CD4-positive, CD25-positive, alpha-beta regulatory T cell (primary cell): ENCODE measurements at regions not wholly inside any gene's neighbourhood (a gene's known extent, or its start where the extent isn't known, plus 50 kb on each side); places are given as distances from the start of the nearest gene placed in this dataset.
"Not testable (repeated sequence)": the region's sequence is repeated elsewhere in the genome, so short reads cannot be mapped to it uniquely, and the experiment has no call there.

Experiments
- ATAC-seq, 2 donors: fragments of 150-1000 bp; cut with Tn5 transposase; one replicate each; pipeline ENCODE4 v1.10.0; 2021; ENCODE audit warnings: low read depth in 2 of 2, moderate number of reproducible peaks in 2 of 2, moderate library complexity in 1 of 2
- DNase-seq, 3 donors: peaks; one replicate each; pipeline versions ENCODE4 v3.0.0 to v3.0.0-alpha.2; 2012 to 2022; ENCODE audit warnings: mixed read lengths in 1 of 3
- H3K27ac ChIP-seq: one replicate; pipeline ENCODE4 v1.7.0; 2013; ENCODE audit warnings: mild to moderate bottlenecking, low read length; ENCODE audit not compliant: insufficient read depth, poor library complexity, severe bottlenecking
- H3K27me3 ChIP-seq: one replicate; pipeline ENCODE4 v1.7.0; 2013; ENCODE audit warnings: low read length; ENCODE audit not compliant: control insufficient read depth, insufficient read depth
- H3K36me3 ChIP-seq: one replicate; pipeline ENCODE4 v1.7.0; 2013; ENCODE audit warnings: mild to moderate bottlenecking, low read length, moderate library complexity; ENCODE audit not compliant: control insufficient read depth, insufficient read depth
- H3K4me1 ChIP-seq: 2 replicates; pipeline ENCODE4 v1.7.0; 2013; ENCODE audit warnings: mild to moderate bottlenecking, low read length; ENCODE audit not compliant: insufficient read depth, control insufficient read depth, poor library complexity, severe bottlenecking
- H3K4me3 ChIP-seq: one replicate; pipeline ENCODE4 v1.7.0; 2013; ENCODE audit warnings: low read depth, mild to moderate bottlenecking, low read length, moderate library complexity
- H3K9me3 ChIP-seq, 2 experiments: 1 replicate in 1 of 2; 2 replicates in 1 of 2; pipeline ENCODE4 v1.7.0; 2013; ENCODE audit warnings: low read length in 2 of 2, mild to moderate bottlenecking in 1 of 2, moderate library complexity in 1 of 2; ENCODE audit not compliant: control insufficient read depth in 2 of 2
- H3K27ac Mint-ChIP-seq, 3 donors: one replicate each; pipeline ENCODE4 v1.8.0; 2020 to 2022; ENCODE audit warnings: mild to moderate bottlenecking in 3 of 3, mixed read lengths in 3 of 3, moderate library complexity in 2 of 3
- H3K27me3 Mint-ChIP-seq: one replicate; pipeline ENCODE4 v1.8.0; 2022; ENCODE audit warnings: mild to moderate bottlenecking, mixed read lengths
- H3K36me3 Mint-ChIP-seq: one replicate; pipeline ENCODE4 v1.8.0; 2020; ENCODE audit warnings: mixed read lengths
- H3K4me1 Mint-ChIP-seq, 4 donors: one replicate each; pipeline ENCODE4 v1.8.0; 2020 to 2022; ENCODE audit warnings: mixed read lengths in 4 of 4, mild to moderate bottlenecking in 1 of 4
- H3K4me3 Mint-ChIP-seq, 4 donors: one replicate each; pipeline ENCODE4 v1.8.0; 2020 to 2022; ENCODE audit warnings: mild to moderate bottlenecking in 4 of 4, mixed read lengths in 4 of 4, moderate library complexity in 3 of 4
- H3K9me3 Mint-ChIP-seq, 7 donors: one replicate each; pipeline ENCODE4 v1.8.0; 2020 to 2022; ENCODE audit warnings: mixed read lengths in 7 of 7, mild to moderate bottlenecking in 3 of 7, moderate library complexity in 2 of 7

DNA sequence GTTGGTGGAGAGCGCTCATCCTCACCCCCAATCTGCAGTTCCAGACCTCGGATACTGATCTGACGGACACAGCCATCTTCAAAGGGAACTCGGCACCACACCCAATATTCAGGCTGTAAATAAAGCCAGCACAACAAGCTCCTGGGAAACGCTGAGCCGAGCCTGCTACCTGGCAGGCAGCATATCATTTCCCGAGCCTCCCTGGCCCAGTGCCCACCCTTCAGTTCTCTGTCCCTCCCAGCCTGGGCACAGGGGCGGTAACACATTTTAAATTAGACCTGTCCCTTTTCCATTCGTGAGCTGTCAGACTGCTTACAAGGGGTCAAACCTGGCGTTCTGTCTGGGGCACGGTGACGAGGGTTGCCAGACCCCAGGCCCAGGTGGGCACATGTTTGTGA lies 250.5 kb downstream of the ARHGAP12 start:
- H3K4me1 Mint-ChIP-seq = no peaks in the 10 kb centered on the region
- ATAC-seq (no peak), DNase-seq (no peak)
- H3K27me3 Mint-ChIP-seq = peaks cover 4% of the 10 kb centered on the region
- no peaks in the 10 kb centered on the region for H3K36me3 ChIP-seq
- no peaks in the 10 kb centered on the region for H3K4me1 ChIP-seq
- H3K9me3 Mint-ChIP-seq = peaks cover 0 to 18% (median 7%) of the 10 kb centered on the region in 7 donors
- H3K27ac Mint-ChIP-seq = no peak overlapping the region
- peaks cover 6 to 12% of the 10 kb centered on the region in 2 experiments for H3K9me3 ChIP-seq
- no peak overlapping the region for H3K4me3 ChIP-seq
- H3K4me3 Mint-ChIP-seq = no peak overlapping the region
- no peaks in the 10 kb centered on the region for H3K27me3 ChIP-seq
- H3K27ac ChIP-seq = no peak overlapping the region
- no peaks in the 10 kb centered on the region for H3K36me3 Mint-ChIP-seq

DNA sequence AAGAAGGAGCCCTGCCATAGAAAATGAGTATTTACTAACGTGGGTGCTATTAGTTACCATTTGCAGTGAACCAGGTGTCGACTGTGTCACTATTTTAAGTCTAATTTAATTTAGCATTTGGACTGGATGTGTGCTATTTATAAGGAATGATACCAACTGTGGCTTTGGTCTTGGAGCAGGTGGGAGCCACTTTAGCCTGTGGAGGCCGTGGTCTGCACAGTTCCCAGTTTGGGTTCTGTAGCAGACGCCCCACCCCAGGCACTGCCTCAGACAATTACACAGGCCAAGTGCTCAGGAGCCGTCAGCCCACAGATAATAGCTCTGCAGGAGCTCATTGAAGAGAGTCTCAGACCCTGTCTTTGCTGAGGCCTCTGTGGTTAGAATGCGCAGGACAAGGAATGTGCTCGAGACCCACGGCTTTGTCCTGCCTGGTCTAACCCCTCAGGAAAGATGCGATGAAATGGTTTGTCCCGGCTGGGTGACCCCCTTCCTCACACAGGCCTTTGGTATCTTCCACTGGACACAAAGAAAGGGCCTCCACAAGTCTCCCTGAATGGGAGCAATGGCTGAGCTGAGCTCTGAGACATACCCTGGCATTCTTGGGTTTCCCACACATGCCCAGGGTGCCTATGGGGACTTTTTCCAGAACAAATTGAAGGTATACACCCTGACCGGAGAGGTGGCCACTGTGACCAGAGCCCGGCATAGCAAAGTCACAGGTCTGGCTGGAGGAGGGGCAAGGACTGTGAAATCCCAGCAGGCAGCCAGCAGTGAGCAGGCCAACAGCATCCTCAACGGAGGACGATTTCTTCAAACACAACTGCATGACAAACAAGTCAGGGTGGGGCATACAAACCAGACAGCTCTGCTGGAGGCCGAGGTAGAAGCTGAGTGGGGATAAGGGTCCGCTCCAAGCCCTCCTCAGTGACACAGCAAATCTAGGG lies 251.2 kb downstream of the ARHGAP12 start:
- no peaks in the 10 kb centered on the region for H3K36me3 ChIP-seq
- H3K4me3 ChIP-seq = no peak overlapping the region
- H3K27ac ChIP-seq = no peak overlapping the region
- no peak overlapping the region for H3K4me3 Mint-ChIP-seq
- H3K4me1 ChIP-seq = no peaks in the 10 kb centered on the region
- H3K27me3 Mint-ChIP-seq = peaks cover 6% of the 10 kb centered on the region
- ATAC-seq (no peak), DNase-seq (no peak)
- peaks cover 0 to 2% (median 0%) of the 10 kb centered on the region in 4 donors for H3K4me1 Mint-ChIP-seq
- no peaks in the 10 kb centered on the region for H3K36me3 Mint-ChIP-seq
- H3K9me3 ChIP-seq = peaks cover 0 to 9% of the 10 kb centered on the region in 2 experiments
- H3K9me3 Mint-ChIP-seq = peaks cover 0 to 15% (median 7%) of the 10 kb centered on the region in 7 donors
- no peak overlapping the region for H3K27ac Mint-ChIP-seq
- H3K27me3 ChIP-seq = no peaks in the 10 kb centered on the region

DNA sequence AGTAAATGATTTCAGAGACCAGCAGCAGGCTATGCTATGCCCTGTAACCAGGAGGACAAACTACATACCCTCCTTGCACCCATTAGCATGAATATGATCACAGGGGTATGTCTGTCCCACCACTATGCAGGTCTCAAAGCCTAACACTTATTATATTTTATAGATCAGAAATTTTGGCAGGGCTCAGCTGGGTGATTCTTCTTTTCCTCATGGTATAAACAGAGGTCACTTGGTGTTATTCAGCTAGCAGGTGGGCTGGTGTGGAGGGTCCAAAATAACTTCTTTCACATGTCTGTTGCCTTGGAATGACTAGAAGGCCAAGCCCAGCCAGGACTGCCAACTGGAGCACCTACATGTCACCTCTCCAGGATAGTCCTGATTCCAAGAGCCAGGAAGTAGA lies 252.9 kb downstream of the ARHGAP12 start:
- H3K27me3 Mint-ChIP-seq = peaks cover 7% of the 10 kb centered on the region
- Histone ChIP-seq H3K27me3 (no peaks in the 10 kb centered on the region), H3K36me3 (no peaks in the 10 kb centered on the region), H3K4me1 (no peaks in the 10 kb centered on the region), H3K27ac (no peak overlapping the region), H3K4me3 (no peak overlapping the region), H3K9me3 (peaks cover 0 to 10% of the 10 kb centered on the region in 2 experiments)
- no peak overlapping the region for H3K4me3 Mint-ChIP-seq
- DNase-seq = no peak
- H3K9me3 Mint-ChIP-seq = peaks cover 0 to 16% (median 7%) of the 10 kb centered on the region in 7 donors
- no peak for ATAC-seq
- H3K27ac Mint-ChIP-seq = no peak overlapping the region
- peaks cover 5% of the 10 kb centered on the region for H3K36me3 Mint-ChIP-seq
- H3K4me1 Mint-ChIP-seq = peaks cover 0 to 4% (median 0%) of the 10 kb centered on the region in 4 donors

DNA sequence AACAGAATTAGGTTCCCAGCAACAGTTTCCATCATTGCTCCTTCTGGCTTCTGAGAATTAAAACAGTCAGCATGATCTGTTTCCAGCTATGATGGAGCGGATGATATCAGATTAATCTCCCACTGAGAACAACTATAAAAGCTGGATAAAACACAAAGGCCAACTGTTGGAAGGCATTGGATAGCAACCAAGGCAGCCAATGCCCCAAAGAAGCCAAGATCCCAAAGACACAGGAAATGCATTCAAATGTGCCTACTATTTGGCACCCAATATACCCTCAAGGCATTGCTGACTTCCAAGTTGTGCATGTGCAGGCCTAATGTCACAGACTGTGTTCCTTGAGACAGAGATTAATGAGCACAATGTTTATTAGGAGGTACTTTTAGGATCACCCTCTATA lies 259.3 kb downstream of the ARHGAP12 start:
- Histone ChIP-seq H3K36me3 (no peaks in the 10 kb centered on the region), H3K27ac (no peak overlapping the region), H3K27me3 (no peaks in the 10 kb centered on the region), H3K9me3 (peaks cover 0 to 7% of the 10 kb centered on the region in 2 experiments), H3K4me1 (no peaks in the 10 kb centered on the region), H3K4me3 (no peak overlapping the region)
- ATAC-seq (no peak), DNase-seq (no peak)
- Mint-ChIP-seq H3K27ac (no peak overlapping the region), H3K4me1 (peaks cover 0 to 4% (median 0%) of the 10 kb centered on the region in 4 donors), H3K4me3 (no peak overlapping the region), H3K27me3 (peaks cover 4% of the 10 kb centered on the region), H3K9me3 (peaks cover 0 to 15% (median 4%) of the 10 kb centered on the region in 7 donors), H3K36me3 (peaks cover 5% of the 10 kb centered on the region)

DNA sequence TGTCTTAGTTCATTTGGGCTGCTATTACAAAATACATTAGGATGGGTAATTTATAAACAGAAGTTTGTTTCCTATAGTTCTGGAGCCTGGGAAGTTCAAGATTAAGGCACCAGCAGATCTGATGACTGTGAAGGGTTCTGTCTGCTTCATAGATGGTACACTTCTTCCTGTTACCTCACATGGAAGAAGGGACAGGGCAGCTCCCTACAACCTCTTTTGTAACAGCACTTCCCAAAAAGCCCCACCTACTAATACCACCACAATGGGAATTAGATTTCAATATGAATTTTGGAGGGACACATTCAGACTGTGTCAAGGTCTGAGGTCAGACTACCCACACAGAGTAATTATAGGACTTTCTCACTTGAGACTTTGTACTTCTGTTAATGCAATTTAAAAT lies 260.3 kb downstream of the ARHGAP12 start:
- Mint-ChIP-seq H3K27me3 (peaks cover 4% of the 10 kb centered on the region), H3K4me1 (peaks cover 0 to 4% (median 0%) of the 10 kb centered on the region in 4 donors), H3K4me3 (no peak overlapping the region), H3K27ac (no peak overlapping the region), H3K36me3 (peaks cover 5% of the 10 kb centered on the region), H3K9me3 (peaks cover 0 to 8% (median 2%) of the 10 kb centered on the region in 7 donors)
- no peaks in the 10 kb centered on the region for H3K36me3 ChIP-seq
- no peaks in the 10 kb centered on the region for H3K4me1 ChIP-seq
- H3K4me3 ChIP-seq = no peak overlapping the region
- ATAC-seq = no peak
- no peak overlapping the region for H3K27ac ChIP-seq
- peaks cover 0 to 7% of the 10 kb centered on the region in 2 experiments for H3K9me3 ChIP-seq
- no peaks in the 10 kb centered on the region for H3K27me3 ChIP-seq
- no peak for DNase-seq

DNA sequence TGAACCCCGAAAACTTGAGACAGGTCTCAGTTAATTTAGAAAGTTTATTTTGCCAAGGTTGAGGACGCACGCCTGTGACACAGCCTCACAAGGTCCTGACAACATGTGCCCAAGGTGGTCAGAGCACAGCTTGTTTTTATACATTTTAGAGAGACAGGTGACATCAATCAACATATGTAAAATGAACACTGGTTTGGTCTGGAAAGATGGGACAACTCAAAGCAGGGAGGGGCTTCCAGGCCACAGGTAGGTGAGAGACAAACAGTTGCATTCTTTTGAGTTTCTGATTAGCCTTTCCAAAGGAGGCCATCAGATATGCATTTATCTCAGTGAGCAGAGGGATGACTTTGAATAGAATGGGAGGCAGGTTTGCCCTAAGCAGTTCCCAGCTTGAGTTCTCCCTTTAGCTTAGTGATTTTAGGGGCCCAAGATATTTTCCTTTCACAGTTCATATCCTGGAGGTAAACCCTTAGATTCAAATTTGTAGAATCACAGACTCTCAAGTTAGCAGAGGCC lies 262.8 kb downstream of the ARHGAP12 start:
- not testable (repeated sequence) for ATAC-seq, H3K27ac ChIP-seq, H3K4me3 Mint-ChIP-seq, H3K4me1 Mint-ChIP-seq, H3K36me3 ChIP-seq, DNase-seq, H3K9me3 ChIP-seq, H3K4me3 ChIP-seq, H3K36me3 Mint-ChIP-seq, H3K27ac Mint-ChIP-seq, H3K27me3 ChIP-seq, H3K9me3 Mint-ChIP-seq, H3K4me1 ChIP-seq, H3K27me3 Mint-ChIP-seq

DNA sequence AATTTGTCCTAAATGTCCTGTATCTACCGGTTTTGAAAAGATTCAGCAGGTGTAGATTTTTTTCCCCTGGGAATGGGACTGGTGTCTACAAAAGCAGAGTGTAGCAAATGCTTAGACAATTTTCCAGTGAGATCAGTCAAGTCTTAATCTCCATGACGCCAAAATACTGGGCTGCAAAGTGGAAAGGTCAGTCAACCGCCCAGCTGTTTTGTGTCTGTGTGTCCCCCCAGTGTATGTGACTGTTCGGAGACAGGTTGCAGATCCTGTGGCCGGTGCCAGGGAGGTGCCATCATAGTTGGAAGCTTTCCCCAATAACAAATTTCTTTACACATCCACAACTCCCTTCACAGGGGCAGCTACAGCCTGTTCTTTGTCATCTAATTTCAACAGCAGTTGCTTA lies 263.8 kb downstream of the ARHGAP12 start:
- Histone ChIP-seq H3K27ac (no peak overlapping the region), H3K4me3 (no peak overlapping the region), H3K36me3 (no peaks in the 10 kb centered on the region), H3K4me1 (no peaks in the 10 kb centered on the region), H3K27me3 (no peaks in the 10 kb centered on the region), H3K9me3 (no peaks in the 10 kb centered on the region)
- Mint-ChIP-seq H3K27ac (no peak overlapping the region), H3K4me1 (no peaks in the 10 kb centered on the region), H3K36me3 (no peaks in the 10 kb centered on the region), H3K4me3 (no peak overlapping the region), H3K27me3 (no peaks in the 10 kb centered on the region), H3K9me3 (peaks cover 0 to 2% (median 0%) of the 10 kb centered on the region in 7 donors)
- no peak for DNase-seq
- ATAC-seq = no peak

DNA sequence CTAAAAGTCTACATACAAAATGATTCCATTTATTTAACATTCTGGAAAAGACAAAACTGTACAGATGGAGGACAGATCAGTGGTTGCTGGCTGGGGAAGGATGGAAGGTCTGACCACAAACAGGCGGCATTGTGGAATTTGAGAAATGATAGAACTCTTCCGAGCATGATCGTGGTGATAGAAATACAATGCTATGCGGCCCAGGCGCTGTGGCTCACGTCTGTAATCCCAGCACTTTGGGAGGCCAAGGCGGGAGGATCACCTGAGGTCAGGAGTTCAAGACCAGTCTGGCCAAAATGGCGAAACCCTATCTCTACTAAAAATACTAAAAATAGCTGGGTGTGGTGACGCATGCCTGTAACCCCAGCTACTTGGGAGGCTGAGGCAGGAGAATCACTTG lies 264.6 kb downstream of the ARHGAP12 start:
- not testable (repeated sequence) for H3K9me3 ChIP-seq, DNase-seq, H3K27ac Mint-ChIP-seq, H3K27ac ChIP-seq, H3K4me1 Mint-ChIP-seq, H3K4me1 ChIP-seq, H3K4me3 ChIP-seq, H3K4me3 Mint-ChIP-seq, ATAC-seq, H3K27me3 ChIP-seq, H3K27me3 Mint-ChIP-seq, H3K9me3 Mint-ChIP-seq, H3K36me3 ChIP-seq, H3K36me3 Mint-ChIP-seq
